GM12878 (cell line): ENCODE measurements at regions not wholly inside any gene's neighbourhood (a gene's known extent, or its start where the extent isn't known, plus 50 kb on each side); places are given as distances from the start of the nearest gene placed in this dataset.

Source experiments
- ATAC-seq: fragments of 200-7000 bp; cut with Tn5 transposase; 3 replicates; pipeline ENCODE4 v1.9.1; 2020; ENCODE audit warnings: mild to moderate bottlenecking, moderate library complexity
- BruUV-seq: library from RNA; stranded (reverse); fragments of 400-500 nt; replicated peaks from 2 replicates; lab custom pipeline; 2021; lab: Mats Ljungman, UMichigan
- CTCF ChIA-PET: fragments of 300-600 bp; sonication (Branson Sonifier 250); formaldehyde crosslinking; extraction: SDS; loops from one replicate; lab custom pipeline; 2021; ENCODE audit warnings: inconsistent platforms; lab: Yijun Ruan, JAX
- POLR2A ChIA-PET: fragments of 350-600 bp; formaldehyde crosslinking; extraction: SDS; loops from one replicate; lab custom pipeline; 2021; ENCODE audit warnings: inconsistent platforms; lab: Charles Lee
- RAD21 ChIA-PET: fragments of 300-600 bp; sonication (Branson Sonifier 250); formaldehyde crosslinking; loops from one replicate; lab custom pipeline; 2023; ENCODE audit warnings: antibody characterized with exemption; ENCODE audit not compliant: unreplicated experiment; lab: Charles Lee
- SMC1A ChIA-PET: fragments of 300-600 bp; sonication (Branson Sonifier 250); formaldehyde crosslinking; loops from one replicate; lab custom pipeline; 2023; ENCODE audit not compliant: unreplicated experiment, uncharacterized antibody; lab: Charles Lee
- DNase-seq: peaks from one replicate; pipeline ENCODE4 v3.0.0-alpha.2; 2011; ENCODE audit warnings: low read depth, low spot score
- FAIRE-seq: peaks from 3 replicates; lab custom pipeline; 2011; peaks lifted over from hg19 to GRCh38; lab: Jason Lieb, UNC
- H2AFZ ChIP-seq: 2 replicates; pipeline ENCODE4 v1.6.0; 2011; ENCODE audit warnings: low read depth, low read length, control low read depth; ENCODE audit not compliant: control insufficient read depth
- H3K27ac ChIP-seq: 2 replicates; pipeline ENCODE4 v1.5.1; 2011; ENCODE audit warnings: control low read depth; ENCODE audit not compliant: control insufficient read depth, insufficient read depth
- H3K27me3 ChIP-seq, 2 experiments: replicated peaks in 1 of 2; 2 replicates each; pipeline versions ENCODE4 v1.6.0 to v1.6.1; 2011; ENCODE audit warnings: low read length in 1 of 2; ENCODE audit not compliant: control insufficient read depth in 2 of 2, insufficient read depth in 2 of 2
- H3K36me3 ChIP-seq, 2 experiments: 2 replicates each; pipeline ENCODE4 v1.5.1; 2011; ENCODE audit warnings: low read length in 1 of 2; ENCODE audit not compliant: control insufficient read depth in 2 of 2, insufficient read depth in 2 of 2
- H3K4me1 ChIP-seq: 2 replicates; pipeline ENCODE4 v1.6.1; 2011; ENCODE audit warnings: mild to moderate bottlenecking, low read length, moderate library complexity, mixed read lengths; ENCODE audit not compliant: control insufficient read depth, insufficient read depth
- H3K4me2 ChIP-seq: 2 replicates; pipeline ENCODE4 v1.6.0; 2011; ENCODE audit warnings: control low read depth; ENCODE audit not compliant: control insufficient read depth, insufficient read depth
- H3K4me3 ChIP-seq: fragments of 200-600 bp; sonication (generic); 2 replicates; pipeline ENCODE4 v1.5.1; 2016
- H3K79me2 ChIP-seq: 2 replicates; pipeline ENCODE4 v1.6.0; 2011; ENCODE audit warnings: low read length; ENCODE audit not compliant: control insufficient read depth, insufficient read depth
- H3K9ac ChIP-seq: 2 replicates; pipeline ENCODE4 v1.8.0; 2011; ENCODE audit warnings: low read length, control low read depth, mixed read lengths; ENCODE audit not compliant: control insufficient read depth, insufficient read depth
- H3K9me3 ChIP-seq: replicated peaks from 3 replicates; pipeline ENCODE4 v1.5.1; 2011; ENCODE audit warnings: mild to moderate bottlenecking, low read length; ENCODE audit not compliant: control insufficient read depth, insufficient read depth
- H4K20me1 ChIP-seq: 2 replicates; pipeline ENCODE4 v1.6.0; 2011; ENCODE audit not compliant: control insufficient read depth, insufficient read depth
- ATF2 ChIP-seq: IDR thresholded peaks from 2 replicates; pipeline ENCODE4 v1.6.1; 2012; ENCODE audit warnings: low read length, inconsistent platforms
- BHLHE40 ChIP-seq, 2 experiments: fragments of 450-650 bp in 1 of 2; IDR thresholded peaks; 2 replicates each; pipeline ENCODE4 v1.6.1; 2011 to 2017; ENCODE audit warnings: low read depth in 2 of 2, borderline replicate concordance in 1 of 2, improper control_type of control experiment in 1 of 2, low read length in 1 of 2, mild to moderate bottlenecking in 1 of 2
- CHD2 ChIP-seq: IDR thresholded peaks from 2 replicates; pipeline ENCODE4 v1.6.1; 2011; ENCODE audit warnings: low read depth, low read length, improper control_type of control experiment, borderline replicate concordance
- DPF2 ChIP-seq: fragments of 450-650 bp; IDR thresholded peaks from 2 replicates; pipeline ENCODE4 v1.6.1; 2017; ENCODE audit warnings: mild to moderate bottlenecking
- EED ChIP-seq: sonication (generic); IDR thresholded peaks from 2 replicates; pipeline ENCODE4 v1.6.1; 2016; ENCODE audit warnings: antibody characterized with exemption, low read depth
- FOXK2 ChIP-seq: fragments of 450-650 bp; IDR thresholded peaks from 2 replicates; pipeline ENCODE4 v1.6.1; 2017; ENCODE audit warnings: mild to moderate bottlenecking, moderate library complexity
- KDM1A ChIP-seq: fragments of 200-600 bp; sonication (generic); IDR thresholded peaks from 2 replicates; pipeline ENCODE4 v1.6.1; 2016; ENCODE audit warnings: borderline replicate concordance
- NFIC ChIP-seq: IDR thresholded peaks from 2 replicates; pipeline ENCODE4 v1.6.1; 2012; ENCODE audit warnings: low read depth, mild to moderate bottlenecking, inconsistent platforms, low read length, moderate library complexity
- NR2C1 ChIP-seq: fragments of 450-650 bp; IDR thresholded peaks from 2 replicates; pipeline ENCODE4 v1.6.1; 2017; ENCODE audit warnings: antibody characterized with exemption, mild to moderate bottlenecking, moderate library complexity
- RB1 ChIP-seq: fragments of 450-650 bp; formaldehyde crosslinking; IDR thresholded peaks from 2 replicates; pipeline ENCODE4 v1.6.1; 2017; ENCODE audit warnings: mild to moderate bottlenecking, borderline replicate concordance
- TBL1XR1 ChIP-seq: IDR thresholded peaks from 2 replicates; pipeline ENCODE4 v1.6.1; 2012; ENCODE audit warnings: low read depth, low read length, improper control_type of control experiment
- TCF7 ChIP-seq: IDR thresholded peaks from 2 replicates; pipeline ENCODE4 v1.6.1; 2014; ENCODE audit warnings: antibody characterized with exemption, borderline replicate concordance
- YY1 ChIP-seq: IDR thresholded peaks from 2 replicates; pipeline ENCODE4 v1.6.1; 2011; ENCODE audit warnings: low read depth, mild to moderate bottlenecking, low read length
- ZBTB40 ChIP-seq: fragments of 450-650 bp; IDR thresholded peaks from 2 replicates; pipeline ENCODE4 v1.6.1; 2016; ENCODE audit warnings: mild to moderate bottlenecking, moderate library complexity, borderline replicate concordance
- ZNF24 ChIP-seq: fragments of 450-650 bp; IDR thresholded peaks from 2 replicates; pipeline ENCODE4 v1.6.1; 2017; ENCODE audit warnings: antibody characterized with exemption, mild to moderate bottlenecking
- WGBS: methylation state at CpG from one replicate; pipeline ENCODE4 v1.1.6; 2016; ENCODE audit warnings: low lambda C conversion rate; ENCODE audit not compliant: insufficient replicate concordance, insufficient coverage; ENCODE audit errors: missing lambda C conversion rate; 5-methylcytosine and 5-hydroxymethylcytosine counted together
- in situ Hi-C: fragments of 300-500 bp; cut with MboI; formaldehyde crosslinking; loops from 9 replicates; pipeline ENCODE4 v1.14.3; 2018; ENCODE audit warnings: mixed read lengths
- intact Hi-C: fragments of 100-400 bp; cut with micrococcal nuclease; formaldehyde crosslinking; loops from one replicate; pipeline ENCODE4 v1.14.2; 2022; ENCODE audit not compliant: unreplicated experiment

GRCh38 chr11:25771605-25772004 is 560.3 kb upstream of the ANO3 start:
- RAD21 ChIA-PET: no interaction called here
- no peak for ATAC-seq
- H2AFZ ChIP-seq: no peak overlapping the region

GRCh38 chr11:25775603-25776002 is 556.3 kb upstream of the ANO3 start:
- RAD21 ChIA-PET: no interaction called here
- FAIRE-seq: no peak

More at GRCh38 chr11:25771605-25772004, 560.3 kb upstream of the ANO3 start:
- in situ Hi-C loops: no loop called here
- ChIA-PET CTCF (no interaction called here), POLR2A (no interaction called here), SMC1A (interaction anchor here (0.7 kb wide), 1 partner anchor 14 kb away, joined by 3 read pairs; no protein-coding TSS in a partner anchor)
- no TSS peak for BruUV-seq
- no peak overlapping the region for H3K27ac ChIP-seq
- H3K4me3 ChIP-seq: no peak overlapping the region
- no peak for TF ChIP-seq EED
- no peak for TF ChIP-seq KDM1A
- WGBS: 14% methylated on average over 4 of the region's 4 CpGs
- no peak overlapping the region for H3K4me2 ChIP-seq
- intact Hi-C loops: no loop called here
- no peaks in the 10 kb centered on the region for H3K79me2 ChIP-seq
- H3K36me3 ChIP-seq: no peaks in the 10 kb centered on the region
- H3K27me3 ChIP-seq: no peaks in the 10 kb centered on the region
- no peak overlapping the region for H3K9ac ChIP-seq
- no peaks in the 10 kb centered on the region for H3K9me3 ChIP-seq
- FAIRE-seq: no peak
- no peak for DNase-seq
- no peaks in the 10 kb centered on the region for H3K4me1 ChIP-seq
- no peaks in the 10 kb centered on the region for H4K20me1 ChIP-seq

More at GRCh38 chr11:25775603-25776002, 556.3 kb upstream of the ANO3 start:
- no peaks in the 10 kb centered on the region for H4K20me1 ChIP-seq
- no TSS peak for BruUV-seq
- 100% methylated on average over 1 of the region's 1 CpG for WGBS
- H2AFZ ChIP-seq: no peak overlapping the region
- CTCF ChIA-PET: no interaction called here
- H3K9ac ChIP-seq: no peak overlapping the region
- no peaks in the 10 kb centered on the region for H3K4me1 ChIP-seq
- no peak for DNase-seq
- H3K79me2 ChIP-seq: no peaks in the 10 kb centered on the region
- H3K4me2 ChIP-seq: no peak overlapping the region
- H3K27ac ChIP-seq: no peak overlapping the region
- no peak overlapping the region for H3K4me3 ChIP-seq
- H3K9me3 ChIP-seq: no peaks in the 10 kb centered on the region
- intact Hi-C loops (no loop called here), in situ Hi-C loops (no loop called here)
- POLR2A ChIA-PET: no interaction called here
- H3K27me3 ChIP-seq: no peaks in the 10 kb centered on the region
- no peaks in the 10 kb centered on the region for H3K36me3 ChIP-seq
- SMC1A ChIA-PET: no interaction called here
- TF ChIP-seq ATF2: no peak
- no peak for TF ChIP-seq TCF7
- no peak for TF ChIP-seq YY1
- no peak for TF ChIP-seq RB1
- TF ChIP-seq TBL1XR1: no peak
- TF ChIP-seq NR2C1: no peak
- TF ChIP-seq FOXK2: no peak
- TF ChIP-seq ZBTB40: no peak
- no peak for TF ChIP-seq BHLHE40 (IDR thresholded peaks at IDR 0.05; ENCODE audit: borderline replicate concordance in 1 of 2, low read depth in 2 of 2, low read length in 1 of 2)
- no peak for TF ChIP-seq CHD2
- TF ChIP-seq NFIC: no peak
- no peak for TF ChIP-seq DPF2
- no peak for TF ChIP-seq ZNF24
- ATAC-seq: no peak
